ENCODE measurements at regions not wholly inside any gene's neighbourhood (a gene's known extent, or its start where the extent isn't known, plus 50 kb on each side); places are given as distances from the start of the nearest gene placed in this dataset.

GRCh38 chr2:220915092-220915623 lies 656.9 kb downstream of the EPHA4 start:
- Histone ChIP-seq H3K4me3 (ENCODE audit: low read depth, low read length) (no peak overlapping the region), H3K27me3 (ENCODE audit: control insufficient read depth, insufficient read depth, low read length) (no peaks in the 10 kb centered on the region), H3K36me3 (ENCODE audit: control insufficient read depth, insufficient read depth, low read length) (no peaks in the 10 kb centered on the region)
- no peak for DNase-seq (ENCODE audit: low read depth)
- no peak for TF ChIP-seq CTCF (IDR thresholded peaks at IDR 0.05; ENCODE audit: insufficient read depth, low read length, poor library complexity, severe bottlenecking)

- Histone ChIP-seq H3K4me3 (ENCODE audit: low read depth, low read length) (no peak overlapping the region), H3K27me3 (ENCODE audit: control insufficient read depth, insufficient read depth, low read length) (no peaks in the 10 kb centered on the region)
- DNase-seq (ENCODE audit: low read depth) = peak; percentile 9
These were observed 655.2 kb downstream of the EPHA4 start for GRCh38 chr2:220916931-220917330.

DNA sequence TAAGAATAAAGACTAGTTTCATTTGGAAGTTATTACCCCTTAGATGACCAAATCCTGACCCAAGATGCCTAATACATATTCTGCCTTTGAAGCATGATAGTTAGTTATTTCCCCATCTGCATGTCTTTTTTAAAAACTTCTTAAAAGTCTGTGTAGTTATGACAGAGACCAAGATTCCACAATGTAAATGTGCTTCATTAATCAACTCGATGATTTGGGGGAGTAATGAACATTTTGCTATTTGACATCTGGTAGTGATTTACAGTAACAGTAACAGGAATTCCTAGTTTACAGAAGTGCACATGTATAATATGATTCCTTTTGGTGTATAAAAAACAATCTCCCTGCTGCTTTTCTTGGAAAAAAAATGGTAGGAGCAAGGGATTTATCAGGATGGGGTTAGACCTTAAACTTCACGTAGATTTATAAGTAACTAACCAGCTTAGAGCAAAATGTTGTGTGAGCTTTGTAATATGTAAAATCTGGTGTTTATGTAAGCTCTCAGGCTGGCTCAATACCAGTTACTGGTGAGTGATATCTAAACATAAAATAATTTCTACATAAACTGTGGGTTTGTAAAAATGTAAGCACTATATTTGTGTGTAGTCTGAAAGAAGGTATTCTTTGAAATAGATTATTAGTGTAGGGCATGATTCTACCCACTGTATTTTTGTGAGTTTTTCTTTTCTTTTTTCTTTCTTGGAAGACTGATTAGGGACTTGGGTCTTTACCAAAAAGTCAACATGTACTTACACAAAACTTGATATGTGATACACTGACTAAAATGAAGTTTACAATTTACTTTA lies 641.6 kb downstream of the EPHA4 start:
- no peak for TF ChIP-seq CTCF (IDR thresholded peaks at IDR 0.05; ENCODE audit: insufficient read depth, low read length, poor library complexity, severe bottlenecking)
- no peaks in the 10 kb centered on the region for H3K27me3 ChIP-seq (ENCODE audit: control insufficient read depth, insufficient read depth, low read length)
- no peak overlapping the region for H3K4me3 ChIP-seq (ENCODE audit: low read depth, low read length)
- DNase-seq (ENCODE audit: low read depth) = no peak
- no peaks in the 10 kb centered on the region for H3K36me3 ChIP-seq (ENCODE audit: control insufficient read depth, insufficient read depth, low read length)

More at GRCh38 chr2:220916931-220917330, 655.2 kb downstream of the EPHA4 start:
- TF ChIP-seq CTCF (IDR thresholded peaks at IDR 0.05; ENCODE audit: insufficient read depth, low read length, poor library complexity, severe bottlenecking) = no peak
- H3K36me3 ChIP-seq (ENCODE audit: control insufficient read depth, insufficient read depth, low read length) = no peaks in the 10 kb centered on the region

GRCh38 chr2:220931491-220931890 lies 640.6 kb downstream of the EPHA4 start:
- no peaks in the 10 kb centered on the region for H3K36me3 ChIP-seq (ENCODE audit: control insufficient read depth, insufficient read depth, low read length)
- no peak for TF ChIP-seq CTCF (IDR thresholded peaks at IDR 0.05; ENCODE audit: insufficient read depth, low read length, poor library complexity, severe bottlenecking)
- DNase-seq (ENCODE audit: low read depth) = no peak

GRCh38 chr2:220932041-220932440 lies 640.1 kb downstream of the EPHA4 start:
- no peak for DNase-seq (ENCODE audit: low read depth)
- H3K27me3 ChIP-seq (ENCODE audit: control insufficient read depth, insufficient read depth, low read length) = no peaks in the 10 kb centered on the region
- TF ChIP-seq CTCF (IDR thresholded peaks at IDR 0.05; ENCODE audit: insufficient read depth, low read length, poor library complexity, severe bottlenecking) = no peak
- no peaks in the 10 kb centered on the region for H3K36me3 ChIP-seq (ENCODE audit: control insufficient read depth, insufficient read depth, low read length)
- no peak overlapping the region for H3K4me3 ChIP-seq (ENCODE audit: low read depth, low read length)

More at GRCh38 chr2:220931491-220931890, 640.6 kb downstream of the EPHA4 start:
- Histone ChIP-seq H3K27me3 (ENCODE audit: control insufficient read depth, insufficient read depth, low read length) (no peaks in the 10 kb centered on the region), H3K4me3 (ENCODE audit: low read depth, low read length) (no peak overlapping the region)

Data from kidney epithelial cell (primary cell).